Tibial nerve (tissue), 4 donors: ENCODE measurements at regions not wholly inside any gene's neighbourhood (a gene's known extent, or its start where the extent isn't known, plus 50 kb on each side); places are given as distances from the start of the nearest gene placed in this dataset.

Source experiments
- CTCF ChIP-seq, 5 experiments: fragments of 200-600 bp in 3 of 5; fragments of 450-650 bp in 2 of 5; sonication (generic) in 3 of 5; IDR thresholded peaks; one replicate each; pipeline ENCODE4 v1.5.1; 2016 to 2019; ENCODE audit warnings: antibody characterized with exemption in 5 of 5, mild to moderate bottlenecking in 3 of 5, moderate library complexity in 2 of 5
- EP300 ChIP-seq, 2 donors: sonication (generic); formaldehyde crosslinking; IDR thresholded peaks; one replicate each; pipeline ENCODE4 v1.6.1; 2017; ENCODE audit warnings: antibody characterized with exemption in 2 of 2, mild to moderate bottlenecking in 1 of 2
- POLR2A ChIP-seq, 2 donors: fragments of 450-650 bp; IDR thresholded peaks; one replicate each; pipeline ENCODE4 v1.6.1; 2017; ENCODE audit warnings: antibody characterized with exemption in 2 of 2, mild to moderate bottlenecking in 2 of 2, moderate library complexity in 2 of 2

DNA sequence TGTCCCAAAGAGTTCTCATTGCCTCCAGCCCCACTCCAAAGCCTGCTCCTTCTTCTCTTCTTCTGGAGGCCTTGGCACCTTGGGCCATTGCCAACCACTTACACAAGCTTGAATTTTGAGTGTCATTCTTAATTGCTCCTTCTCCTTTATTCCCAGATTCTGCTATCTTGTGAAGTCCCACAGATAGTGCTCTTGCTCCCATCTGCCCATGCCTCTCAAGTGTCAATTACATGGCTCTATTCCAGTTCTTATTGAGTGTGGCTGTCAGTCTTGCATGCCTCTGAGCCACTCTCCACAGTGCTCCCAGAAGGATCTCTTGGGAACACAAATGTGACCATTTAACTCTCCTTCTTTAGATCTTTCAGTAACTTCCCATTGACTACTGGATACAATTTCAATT lies 117.3 kb upstream of the SFRP2 start:
- no peak for TF ChIP-seq EP300 (IDR thresholded peaks at IDR 0.05)
- no peak for TF ChIP-seq CTCF (IDR thresholded peaks at IDR 0.05)
- no peak for TF ChIP-seq POLR2A (IDR thresholded peaks at IDR 0.05)
